ENCODE measurements at regions not wholly inside any gene's neighbourhood (a gene's known extent, or its start where the extent isn't known, plus 50 kb on each side); places are given as distances from the start of the nearest gene placed in this dataset.
"Not testable (repeated sequence)": the region's sequence is repeated elsewhere in the genome, so short reads cannot be mapped to it uniquely, and the experiment has no call there.

GRCh38 chr12:68425998-68426397, 93.8 kb upstream of the MDM1 start:
- no peak for DNase-seq

- no peak for DNase-seq
Observed at GRCh38 chr12:68428211-68428610, 96.0 kb upstream of the MDM1 start.

- no peak for DNase-seq
Observed at GRCh38 chr12:68428724-68429501, 96.8 kb upstream of the MDM1 start.

GRCh38 chr12:68429696-68430095, 97.5 kb upstream of the MDM1 start:
- no peak for DNase-seq

GRCh38 chr12:68431786-68432185, 99.6 kb upstream of the MDM1 start:
- DNase-seq = no peak

GRCh38 chr12:68432622-68433021, 100.5 kb upstream of the MDM1 start:
- no peak for DNase-seq

GRCh38 chr12:68434391-68435298, 102.5 kb upstream of the MDM1 start:
- no peak for DNase-seq

GRCh38 chr12:68435299-68435637, 103.1 kb upstream of the MDM1 start:
- no peak for DNase-seq

- no peak for DNase-seq
Observed at GRCh38 chr12:68435816-68436215, 103.7 kb upstream of the MDM1 start.

GRCh38 chr12:68438601-68439000, 106.4 kb upstream of the MDM1 start:
- DNase-seq = no peak

- no peak for DNase-seq
Observed at GRCh38 chr12:68439368-68440045, 107.3 kb upstream of the MDM1 start.

GRCh38 chr12:68440068-68440581, 108.0 kb upstream of the MDM1 start:
- no peak for DNase-seq

GRCh38 chr12:68441167-68441566, 109.0 kb upstream of the MDM1 start:
- DNase-seq = no peak

GRCh38 chr12:68442353-68442972, 110.3 kb upstream of the MDM1 start:
- not testable (repeated sequence) for DNase-seq

GRCh38 chr12:68443695-68444094, 111.5 kb upstream of the MDM1 start:
- not testable (repeated sequence) for DNase-seq

GRCh38 chr12:68445824-68446223, 113.7 kb upstream of the MDM1 start:
- DNase-seq = no peak

GRCh38 chr12:68446384-68446783, 114.2 kb upstream of the MDM1 start:
- DNase-seq = no peak

- DNase-seq = no peak
Observed at GRCh38 chr12:68446901-68447796, 115.0 kb upstream of the MDM1 start.

GRCh38 chr12:68447797-68448260, 115.7 kb upstream of the MDM1 start:
- no peak for DNase-seq

- DNase-seq = no peak
Observed at GRCh38 chr12:68449196-68449595, 117.0 kb upstream of the MDM1 start.

GRCh38 chr12:68450947-68451260, 118.7 kb upstream of the MDM1 start:
- DNase-seq = no peak
